CD14-positive monocyte (primary cell): ENCODE measurements at regions not wholly inside any gene's neighbourhood (a gene's known extent, or its start where the extent isn't known, plus 50 kb on each side); places are given as distances from the start of the nearest gene placed in this dataset.

Experiments
- DNase-seq, 3 donors: peaks; one replicate each; pipeline ENCODE4 v3.0.0-alpha.2; 2011 to 2022
- H2AFZ ChIP-seq: 2 replicates; pipeline ENCODE4 v1.6.0; 2012; ENCODE audit warnings: mild to moderate bottlenecking, low read depth, low read length, inconsistent platforms; ENCODE audit not compliant: insufficient read depth, poor library complexity, severe bottlenecking
- H3K27ac ChIP-seq, 2 donors: 1 replicate in 1 of 2; 2 replicates in 1 of 2; pipeline ENCODE4 v1.5.1; 2012 to 2013; ENCODE audit warnings: low read length in 2 of 2, control low read depth in 1 of 2, inconsistent platforms in 1 of 2, low read depth in 1 of 2, mild to moderate bottlenecking in 1 of 2
- H3K27me3 ChIP-seq, 2 donors: one replicate each; pipeline versions ENCODE4 v1.6.0 to v1.6.1; 2011 to 2013; ENCODE audit warnings: low read length in 2 of 2; ENCODE audit not compliant: control insufficient read depth in 2 of 2, insufficient read depth in 2 of 2
- H3K36me3 ChIP-seq, 2 donors: replicated peaks in 1 of 2; 1 replicate in 1 of 2; 2 replicates in 1 of 2; pipeline versions ENCODE4 v1.5.1 to v1.6.1; 2012 to 2013; ENCODE audit warnings: low read length in 2 of 2, control low read depth in 1 of 2, inconsistent platforms in 1 of 2, mild to moderate bottlenecking in 1 of 2; ENCODE audit not compliant: insufficient read depth in 2 of 2, control insufficient read depth in 1 of 2
- H3K4me1 ChIP-seq, 2 donors: 1 replicate in 1 of 2; 2 replicates in 1 of 2; pipeline versions ENCODE4 v1.5.1 to v1.6.1; 2012 to 2013; ENCODE audit warnings: low read length in 2 of 2, control low read depth in 1 of 2, inconsistent platforms in 1 of 2, mild to moderate bottlenecking in 1 of 2, moderate library complexity in 1 of 2; ENCODE audit not compliant: insufficient read depth in 2 of 2, control insufficient read depth in 1 of 2
- H3K4me2 ChIP-seq: replicated peaks from 2 replicates; pipeline ENCODE3; 2012; ENCODE audit warnings: low read length, moderate library complexity, mild to moderate bottlenecking; ENCODE audit not compliant: poor library complexity, severe bottlenecking; ENCODE audit errors: extremely low read depth
- H3K4me3 ChIP-seq, 3 experiments: fragments of 200-600 bp in 1 of 3; sonication (generic) in 1 of 3; replicated peaks in 1 of 3; 1 replicate in 2 of 3; 2 replicates in 1 of 3; pipeline ENCODE4 v1.5.1; 2011 to 2013; ENCODE audit warnings: low read length in 3 of 3, mild to moderate bottlenecking in 3 of 3, control low read depth in 2 of 3, low read depth in 2 of 3, inconsistent platforms in 1 of 3, moderate library complexity in 1 of 3
- H3K79me2 ChIP-seq: 2 replicates; pipeline ENCODE4 v1.6.0; 2012; ENCODE audit warnings: mild to moderate bottlenecking, control low read depth, inconsistent platforms, low read length, moderate library complexity; ENCODE audit not compliant: insufficient read depth
- H3K9ac ChIP-seq: 2 replicates; pipeline ENCODE4 v1.6.0; 2017; ENCODE audit warnings: low read length, mild to moderate bottlenecking; ENCODE audit not compliant: insufficient read depth, poor library complexity, severe bottlenecking
- H3K9me3 ChIP-seq, 2 donors: replicated peaks in 1 of 2; 1 replicate in 1 of 2; 2 replicates in 1 of 2; pipeline versions ENCODE4 v1.5.1 to v1.6.1; 2012 to 2013; ENCODE audit warnings: low read length in 2 of 2, control low read depth in 1 of 2; ENCODE audit not compliant: control insufficient read depth in 1 of 2, insufficient read depth in 1 of 2
- H4K20me1 ChIP-seq: 2 replicates; pipeline ENCODE4 v1.6.0; 2012; ENCODE audit warnings: mild to moderate bottlenecking, low read length, control low read depth, moderate library complexity; ENCODE audit not compliant: insufficient read depth
- H3K27ac Mint-ChIP-seq, 7 donors: one replicate each; pipeline ENCODE4 v1.8.0; 2020; ENCODE audit warnings: mild to moderate bottlenecking in 7 of 7, mixed read lengths in 7 of 7, moderate library complexity in 6 of 7, inconsistent platforms in 2 of 7
- H3K27me3 Mint-ChIP-seq, 3 donors: one replicate each; pipeline ENCODE4 v1.8.0; 2021 to 2022; ENCODE audit warnings: low read depth in 3 of 3, mild to moderate bottlenecking in 3 of 3, mixed read lengths in 3 of 3, moderate library complexity in 3 of 3, inconsistent platforms in 1 of 3
- H3K36me3 Mint-ChIP-seq, 2 donors: one replicate each; pipeline ENCODE4 v1.8.0; 2020; ENCODE audit warnings: mixed read lengths in 2 of 2, inconsistent platforms in 1 of 2, mild to moderate bottlenecking in 1 of 2
- H3K4me1 Mint-ChIP-seq: one replicate; pipeline ENCODE4 v1.8.0; 2020; ENCODE audit warnings: mild to moderate bottlenecking, mixed read lengths
- H3K4me3 Mint-ChIP-seq, 2 donors: one replicate each; pipeline ENCODE4 v1.8.0; 2020; ENCODE audit warnings: mild to moderate bottlenecking in 2 of 2, mixed read lengths in 2 of 2, moderate library complexity in 1 of 2
- H3K9me3 Mint-ChIP-seq, 7 donors: one replicate each; pipeline ENCODE4 v1.8.0; 2020 to 2022; ENCODE audit warnings: mixed read lengths in 7 of 7, mild to moderate bottlenecking in 6 of 7, moderate library complexity in 6 of 7, inconsistent platforms in 2 of 7
- WGBS: methylation state at CpG from one replicate; pipeline ENCODE4 v1.1.5; 2013; ENCODE audit warnings: missing lambda C conversion rate; ENCODE audit not compliant: insufficient coverage; 5-methylcytosine and 5-hydroxymethylcytosine counted together
- intact Hi-C, 2 donors: fragments of 100-400 bp; cut with micrococcal nuclease; formaldehyde crosslinking; loops; one replicate each; pipeline versions ENCODE4 v1.15.0 to v1.15.1; 2023
- TF ChIP-seq, protein P1 (sequence below): fragments of 200-600 bp; IDR thresholded peaks from one replicate; pipeline ENCODE4 v1.8.0; 2022; ENCODE audit warnings: antibody characterized with exemption, mild to moderate bottlenecking

GRCh38 chr10:4343091-4343490 lies 482.9 kb upstream of the AKR1E2 start:
- H3K9me3 Mint-ChIP-seq = peaks cover 0 to 6% (median 1%) of the 10 kb centered on the region in 7 donors
- Histone ChIP-seq H3K4me3 (no peak overlapping the region), H3K9ac (no peak overlapping the region), H3K9me3 (no peaks in the 10 kb centered on the region), H3K79me2 (no peaks in the 10 kb centered on the region), H3K27me3 (no peaks in the 10 kb centered on the region), H4K20me1 (no peaks in the 10 kb centered on the region), H3K36me3 (no peaks in the 10 kb centered on the region), H2AFZ (no peak overlapping the region), H3K4me1 (no peaks in the 10 kb centered on the region), H3K4me2 (no peak overlapping the region), H3K27ac (no peak overlapping the region)
- no peaks in the 10 kb centered on the region for H3K36me3 Mint-ChIP-seq
- TF ChIP-seq, protein P1, sequence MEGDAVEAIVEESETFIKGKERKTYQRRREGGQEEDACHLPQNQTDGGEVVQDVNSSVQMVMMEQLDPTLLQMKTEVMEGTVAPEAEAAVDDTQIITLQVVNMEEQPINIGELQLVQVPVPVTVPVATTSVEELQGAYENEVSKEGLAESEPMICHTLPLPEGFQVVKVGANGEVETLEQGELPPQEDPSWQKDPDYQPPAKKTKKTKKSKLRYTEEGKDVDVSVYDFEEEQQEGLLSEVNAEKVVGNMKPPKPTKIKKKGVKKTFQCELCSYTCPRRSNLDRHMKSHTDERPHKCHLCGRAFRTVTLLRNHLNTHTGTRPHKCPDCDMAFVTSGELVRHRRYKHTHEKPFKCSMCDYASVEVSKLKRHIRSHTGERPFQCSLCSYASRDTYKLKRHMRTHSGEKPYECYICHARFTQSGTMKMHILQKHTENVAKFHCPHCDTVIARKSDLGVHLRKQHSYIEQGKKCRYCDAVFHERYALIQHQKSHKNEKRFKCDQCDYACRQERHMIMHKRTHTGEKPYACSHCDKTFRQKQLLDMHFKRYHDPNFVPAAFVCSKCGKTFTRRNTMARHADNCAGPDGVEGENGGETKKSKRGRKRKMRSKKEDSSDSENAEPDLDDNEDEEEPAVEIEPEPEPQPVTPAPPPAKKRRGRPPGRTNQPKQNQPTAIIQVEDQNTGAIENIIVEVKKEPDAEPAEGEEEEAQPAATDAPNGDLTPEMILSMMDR = no peak
- intact Hi-C loops = no loop called here
- peaks cover 0 to 4% (median 1%) of the 10 kb centered on the region in 3 donors for H3K27me3 Mint-ChIP-seq
- H3K4me3 Mint-ChIP-seq = no peak overlapping the region
- H3K4me1 Mint-ChIP-seq = no peaks in the 10 kb centered on the region
- DNase-seq = no peak
- H3K27ac Mint-ChIP-seq = no peak overlapping the region
- 92% methylated on average over 2 of the region's 6 CpGs for WGBS

GRCh38 chr10:4338768-4339167 lies 487.2 kb upstream of the AKR1E2 start:
- no peaks in the 10 kb centered on the region for H3K4me1 Mint-ChIP-seq
- peaks cover 9 to 14% of the 10 kb centered on the region in 2 donors for H3K9me3 ChIP-seq
- no peaks in the 10 kb centered on the region for H3K79me2 ChIP-seq
- H2AFZ ChIP-seq = no peak overlapping the region
- no peak overlapping the region for H3K4me3 Mint-ChIP-seq
- TF ChIP-seq, protein P1 = no peak
- no peaks in the 10 kb centered on the region for H3K27me3 ChIP-seq
- no peaks in the 10 kb centered on the region for H4K20me1 ChIP-seq
- no peak overlapping the region for H3K9ac ChIP-seq
- H3K9me3 Mint-ChIP-seq = peaks cover 0 to 6% (median 0%) of the 10 kb centered on the region in 7 donors
- no peak for DNase-seq
- no peak overlapping the region for H3K4me2 ChIP-seq
- H3K4me1 ChIP-seq = no peaks in the 10 kb centered on the region
- no peak overlapping the region for H3K27ac Mint-ChIP-seq
- H3K4me3 ChIP-seq = no peak overlapping the region
- intact Hi-C loops = loop anchor here (10.0 kb wide), 2 partner anchors 204 to 214 kb away; no protein-coding TSS in a partner anchor
- no peak overlapping the region for H3K27ac ChIP-seq
- no peaks in the 10 kb centered on the region for H3K36me3 ChIP-seq
- peaks cover 0 to 3% (median 0%) of the 10 kb centered on the region in 3 donors for H3K27me3 Mint-ChIP-seq
- 100% methylated on average over 2 of the region's 3 CpGs for WGBS
- no peaks in the 10 kb centered on the region for H3K36me3 Mint-ChIP-seq
